CD4-positive, alpha-beta memory T cell (primary cell): ENCODE measurements at regions not wholly inside any gene's neighbourhood (a gene's known extent, or its start where the extent isn't known, plus 50 kb on each side); places are given as distances from the start of the nearest gene placed in this dataset.

Source experiments
- CTCF ChIA-PET: fragments of 350-600 bp; sonication (Branson Sonifier 250); formaldehyde crosslinking; loops from one replicate; lab custom pipeline; 2021; ENCODE audit warnings: inconsistent platforms; ENCODE audit not compliant: partially characterized antibody; lab: Charles Lee
- POLR2A ChIA-PET: fragments of 350-600 bp; sonication (Branson Sonifier 250); formaldehyde crosslinking; loops from one replicate; lab custom pipeline; 2021; ENCODE audit not compliant: partially characterized antibody; lab: Charles Lee
- DNase-seq, 5 donors: peaks; one replicate each; pipeline versions ENCODE4 v3.0.0 to v3.0.0-alpha.2; 2020 to 2022; ENCODE audit warnings: mixed read lengths in 1 of 5
- H3K27ac ChIP-seq: one replicate; pipeline ENCODE4 v1.7.0; 2013; ENCODE audit warnings: low read depth, low read length
- H3K27me3 ChIP-seq: 2 replicates; pipeline ENCODE4 v1.7.0; 2013; ENCODE audit warnings: mild to moderate bottlenecking, low read length, moderate library complexity; ENCODE audit not compliant: insufficient read depth
- H3K36me3 ChIP-seq: 2 replicates; pipeline ENCODE4 v1.7.0; 2013; ENCODE audit warnings: mild to moderate bottlenecking, low read length, moderate library complexity; ENCODE audit not compliant: insufficient read depth
- H3K4me1 ChIP-seq: 2 replicates; pipeline ENCODE4 v1.7.0; 2013; ENCODE audit warnings: mild to moderate bottlenecking, low read length, moderate library complexity; ENCODE audit not compliant: insufficient read depth
- H3K4me3 ChIP-seq, 2 donors: one replicate each; pipeline ENCODE4 v1.7.0; 2013; ENCODE audit warnings: low read length in 2 of 2, mild to moderate bottlenecking in 1 of 2
- H3K9me3 ChIP-seq, 2 donors: one replicate each; pipeline ENCODE4 v1.7.0; 2013; ENCODE audit warnings: low read length in 2 of 2, control low read depth in 1 of 2; ENCODE audit not compliant: control insufficient read depth in 1 of 2
- H3K27ac Mint-ChIP-seq, 7 donors: one replicate each; pipeline ENCODE4 v1.8.0; 2020 to 2021; ENCODE audit warnings: mixed read lengths in 7 of 7, mild to moderate bottlenecking in 6 of 7, inconsistent platforms in 3 of 7, moderate library complexity in 3 of 7
- H3K27me3 Mint-ChIP-seq, 2 donors: one replicate each; pipeline ENCODE4 v1.8.0; 2020 to 2021; ENCODE audit warnings: mixed read lengths in 2 of 2
- H3K36me3 Mint-ChIP-seq, 2 donors: one replicate each; pipeline ENCODE4 v1.8.0; 2020 to 2021; ENCODE audit warnings: mixed read lengths in 2 of 2, inconsistent platforms in 1 of 2, mild to moderate bottlenecking in 1 of 2
- H3K4me1 Mint-ChIP-seq, 4 donors: one replicate each; pipeline ENCODE4 v1.8.0; 2020 to 2021; ENCODE audit warnings: mixed read lengths in 4 of 4, mild to moderate bottlenecking in 1 of 4
- H3K4me3 Mint-ChIP-seq, 8 donors: one replicate each; pipeline ENCODE4 v1.8.0; 2020 to 2021; ENCODE audit warnings: mixed read lengths in 8 of 8, mild to moderate bottlenecking in 7 of 8, moderate library complexity in 6 of 8, inconsistent platforms in 3 of 8
- H3K9me3 Mint-ChIP-seq, 8 donors: one replicate each; pipeline ENCODE4 v1.8.0; 2020 to 2021; ENCODE audit warnings: mixed read lengths in 8 of 8, mild to moderate bottlenecking in 5 of 8, inconsistent platforms in 3 of 8, moderate library complexity in 1 of 8
- intact Hi-C: fragments of 100-400 bp; cut with micrococcal nuclease; formaldehyde crosslinking; loops from one replicate; pipeline ENCODE4 v1.15.1; 2023

DNA sequence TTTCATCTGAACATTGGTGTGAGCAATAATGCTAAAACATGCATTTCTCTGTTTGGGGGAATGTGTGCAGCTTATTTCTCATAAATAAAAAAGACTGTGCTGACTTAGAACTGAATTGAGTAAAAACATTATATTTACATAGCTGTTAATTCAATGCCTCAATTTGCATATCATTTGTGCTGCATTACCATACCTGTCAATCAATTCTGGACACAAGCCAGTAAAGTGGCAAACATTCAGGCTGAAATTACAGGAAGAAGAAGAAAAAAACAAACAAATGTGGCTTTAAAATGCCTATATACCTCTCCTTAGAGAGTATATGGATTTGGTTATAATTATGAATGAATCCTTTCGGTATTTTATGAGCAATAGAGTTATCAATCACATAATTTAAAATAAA, 380.1 kb upstream of the GBE1 start:
- no peak for DNase-seq
- Mint-ChIP-seq H3K4me1 (no peaks in the 10 kb centered on the region), H3K36me3 (no peaks in the 10 kb centered on the region), H3K4me3 (no peak overlapping the region), H3K27ac (no peak overlapping the region), H3K9me3 (peaks cover 0 to 2% (median 0%) of the 10 kb centered on the region in 8 donors), H3K27me3 (no peaks in the 10 kb centered on the region)
- intact Hi-C loops = no loop called here
- ChIA-PET CTCF (interaction anchor here (0.6 to 1.0 kb wide), 2 partner anchors 8 to 13 kb away, joined by 3 to 4 read pairs; no protein-coding TSS in a partner anchor), POLR2A (no interaction called here)
- no peaks in the 10 kb centered on the region for H3K36me3 ChIP-seq
- no peaks in the 10 kb centered on the region for H3K4me1 ChIP-seq
- no peaks in the 10 kb centered on the region for H3K9me3 ChIP-seq
- H3K27me3 ChIP-seq = no peaks in the 10 kb centered on the region
- H3K27ac ChIP-seq = no peak overlapping the region
- H3K4me3 ChIP-seq = no peak overlapping the region

DNA sequence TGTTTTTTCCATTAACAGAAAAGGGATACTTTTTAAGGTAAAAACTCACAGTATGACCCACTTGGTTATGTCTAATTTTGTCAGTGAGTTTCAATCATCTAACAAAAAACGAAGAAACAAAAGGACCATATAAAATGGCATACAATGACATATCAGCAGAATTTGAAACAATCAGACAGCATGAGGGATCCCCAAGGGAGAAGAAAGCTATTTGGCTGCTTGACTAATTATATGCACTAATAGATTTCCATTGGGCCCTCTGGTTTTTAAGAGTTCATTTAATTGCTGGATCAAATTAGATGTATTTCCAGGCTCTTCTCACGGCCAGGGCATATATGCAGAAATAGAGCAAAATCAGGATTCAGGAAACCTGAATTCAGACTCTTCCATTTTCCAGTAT, 376.4 kb upstream of the GBE1 start:
- H3K27ac Mint-ChIP-seq = no peak overlapping the region
- H3K27me3 Mint-ChIP-seq = peaks cover 0 to 1% of the 10 kb centered on the region in 2 donors
- Histone ChIP-seq H3K27me3 (no peaks in the 10 kb centered on the region), H3K4me3 (no peak overlapping the region), H3K27ac (no peak overlapping the region), H3K4me1 (no peaks in the 10 kb centered on the region), H3K9me3 (no peaks in the 10 kb centered on the region), H3K36me3 (no peaks in the 10 kb centered on the region)
- ChIA-PET POLR2A (no interaction called here), CTCF (no interaction called here)
- no peaks in the 10 kb centered on the region for H3K36me3 Mint-ChIP-seq
- peaks cover 0 to 2% (median 0%) of the 10 kb centered on the region in 8 donors for H3K9me3 Mint-ChIP-seq
- peaks cover 0 to 1% (median 0%) of the 10 kb centered on the region in 4 donors for H3K4me1 Mint-ChIP-seq
- intact Hi-C loops = no loop called here
- no peak overlapping the region for H3K4me3 Mint-ChIP-seq
- DNase-seq = no peak

DNA sequence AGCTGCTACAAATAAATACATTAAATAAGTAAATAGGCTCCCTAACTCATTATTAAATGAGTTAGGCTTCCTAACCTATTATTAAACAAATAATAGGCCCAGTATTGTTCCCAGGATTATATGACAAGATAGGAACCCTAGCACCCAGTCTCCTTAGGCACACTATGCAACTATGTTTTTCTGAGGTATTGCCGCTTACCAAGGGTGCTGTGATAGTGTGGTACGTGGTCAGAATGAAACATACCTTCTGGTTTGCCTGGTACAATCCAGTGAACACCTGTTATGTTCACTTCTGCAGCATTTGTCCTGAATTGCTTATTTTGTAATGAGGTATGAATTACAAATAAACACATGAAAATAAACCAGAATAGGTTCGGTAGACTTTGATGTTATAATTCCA, 375.6 kb upstream of the GBE1 start:
- POLR2A ChIA-PET = no interaction called here
- H3K36me3 ChIP-seq = no peaks in the 10 kb centered on the region
- peaks cover 0 to 1% of the 10 kb centered on the region in 2 donors for H3K27me3 Mint-ChIP-seq
- no peak overlapping the region for H3K4me3 ChIP-seq
- H3K9me3 Mint-ChIP-seq = no peaks in the 10 kb centered on the region
- CTCF ChIA-PET = no interaction called here
- no peaks in the 10 kb centered on the region for H3K9me3 ChIP-seq
- no peaks in the 10 kb centered on the region for H3K36me3 Mint-ChIP-seq
- no peak overlapping the region for H3K27ac ChIP-seq
- no peaks in the 10 kb centered on the region for H3K27me3 ChIP-seq
- H3K4me3 Mint-ChIP-seq = no peak overlapping the region
- H3K27ac Mint-ChIP-seq = no peak overlapping the region
- no peak for DNase-seq
- H3K4me1 Mint-ChIP-seq = peaks cover 0 to 2% (median 0%) of the 10 kb centered on the region in 4 donors
- intact Hi-C loops = no loop called here
- H3K4me1 ChIP-seq = no peaks in the 10 kb centered on the region

DNA sequence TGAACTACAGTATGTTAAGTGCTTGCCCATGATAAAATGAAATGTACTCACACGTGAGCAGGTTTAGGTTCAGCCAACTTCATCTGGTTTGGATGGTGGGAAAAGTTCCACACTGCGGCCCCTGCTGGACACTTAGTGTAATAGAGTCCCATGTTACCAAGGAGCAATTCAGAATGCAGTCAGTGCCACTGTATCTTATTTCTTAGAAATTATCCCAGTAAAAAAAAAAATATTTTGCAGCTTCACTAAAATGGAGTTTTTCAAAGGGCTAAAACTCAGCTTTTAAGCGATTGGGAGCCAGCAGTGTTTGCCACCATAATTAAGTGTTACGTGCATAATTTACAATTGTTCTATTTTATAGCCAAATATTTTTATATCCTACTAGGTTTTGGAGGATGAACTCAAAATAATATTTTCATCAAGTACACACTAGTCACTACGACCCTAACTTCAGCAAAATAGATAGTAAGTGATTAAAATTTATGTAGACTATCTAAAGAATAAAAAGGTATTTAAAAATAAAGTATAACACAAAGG, 371.7 kb upstream of the GBE1 start:
- Histone ChIP-seq H3K4me1 (no peaks in the 10 kb centered on the region), H3K27me3 (no peaks in the 10 kb centered on the region), H3K27ac (no peak overlapping the region), H3K36me3 (no peaks in the 10 kb centered on the region), H3K4me3 (no peak overlapping the region), H3K9me3 (no peaks in the 10 kb centered on the region)
- peak in 4 of 5 donors; percentile 20 to 26 (median 24) for DNase-seq
- H3K36me3 Mint-ChIP-seq = no peaks in the 10 kb centered on the region
- intact Hi-C loops = loop anchor here (1.0 kb wide), 1 partner anchor 551 kb away; no protein-coding TSS in a partner anchor
- no peak overlapping the region for H3K27ac Mint-ChIP-seq
- peaks cover 0 to 1% of the 10 kb centered on the region in 2 donors for H3K27me3 Mint-ChIP-seq
- peaks cover 0 to 2% (median 0%) of the 10 kb centered on the region in 4 donors for H3K4me1 Mint-ChIP-seq
- ChIA-PET CTCF (interaction anchor here (0.8 to 3.4 kb wide), 9 partner anchors 9 to 643 kb away, joined by 3 to 39 read pairs (median 4); no protein-coding TSS in a partner anchor), POLR2A (no interaction called here)
- no peaks in the 10 kb centered on the region for H3K9me3 Mint-ChIP-seq
- no peak overlapping the region for H3K4me3 Mint-ChIP-seq

DNA sequence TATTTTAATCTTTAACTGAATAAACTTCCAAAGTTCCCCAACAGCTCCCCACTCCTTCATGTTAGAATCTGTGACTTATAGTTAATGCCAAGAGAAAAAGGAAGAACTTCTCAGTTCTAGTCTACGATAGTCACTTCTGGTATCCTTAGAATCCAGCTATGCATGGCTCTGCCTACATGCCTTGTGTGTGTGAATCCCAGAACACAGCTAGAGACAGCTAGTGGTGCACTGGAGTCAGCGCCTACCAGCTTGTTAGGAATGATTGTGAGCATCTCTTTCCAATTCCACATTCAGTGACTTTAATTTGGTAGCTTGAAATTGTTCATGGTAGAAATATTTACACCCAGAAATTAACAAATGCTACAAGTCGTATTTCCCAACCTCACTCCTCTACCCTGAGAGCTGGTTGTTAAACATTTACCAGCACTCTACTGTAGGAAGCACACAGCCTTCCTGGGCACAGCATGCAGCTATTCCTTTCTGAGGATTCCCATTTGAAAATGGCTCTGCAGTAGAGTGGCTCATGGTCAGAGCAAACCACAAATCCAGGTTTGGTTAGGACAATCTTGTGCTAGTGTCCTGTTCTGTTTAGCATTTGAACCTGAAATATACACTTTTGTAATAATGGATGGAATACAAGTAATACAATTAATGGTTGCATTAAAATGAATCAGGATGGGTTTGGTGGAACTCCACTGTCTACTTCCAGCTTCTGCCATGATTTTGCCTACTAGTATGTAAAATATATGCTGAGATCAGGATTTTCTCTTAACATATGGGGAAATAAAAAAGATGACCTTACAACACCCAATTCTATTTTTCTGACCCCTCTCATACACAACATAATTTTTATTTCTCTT, 371.0 kb upstream of the GBE1 start:
- Mint-ChIP-seq H3K27me3 (peaks cover 0 to 1% of the 10 kb centered on the region in 2 donors), H3K4me1 (peaks cover 0 to 2% (median 0%) of the 10 kb centered on the region in 4 donors), H3K9me3 (no peaks in the 10 kb centered on the region), H3K36me3 (no peaks in the 10 kb centered on the region), H3K4me3 (no peak overlapping the region), H3K27ac (no peak overlapping the region)
- Histone ChIP-seq H3K9me3 (no peaks in the 10 kb centered on the region), H3K27me3 (no peaks in the 10 kb centered on the region), H3K36me3 (no peaks in the 10 kb centered on the region), H3K27ac (no peak overlapping the region), H3K4me3 (no peak overlapping the region), H3K4me1 (no peaks in the 10 kb centered on the region)
- POLR2A ChIA-PET = no interaction called here
- CTCF ChIA-PET = interaction anchor here (0.8 to 3.4 kb wide), 8 partner anchors 9 to 642 kb away, joined by 3 to 39 read pairs (median 8); no protein-coding TSS in a partner anchor
- intact Hi-C loops = loop anchor here (1.0 kb wide), 1 partner anchor 550 kb away; no protein-coding TSS in a partner anchor
- no peak for DNase-seq

DNA sequence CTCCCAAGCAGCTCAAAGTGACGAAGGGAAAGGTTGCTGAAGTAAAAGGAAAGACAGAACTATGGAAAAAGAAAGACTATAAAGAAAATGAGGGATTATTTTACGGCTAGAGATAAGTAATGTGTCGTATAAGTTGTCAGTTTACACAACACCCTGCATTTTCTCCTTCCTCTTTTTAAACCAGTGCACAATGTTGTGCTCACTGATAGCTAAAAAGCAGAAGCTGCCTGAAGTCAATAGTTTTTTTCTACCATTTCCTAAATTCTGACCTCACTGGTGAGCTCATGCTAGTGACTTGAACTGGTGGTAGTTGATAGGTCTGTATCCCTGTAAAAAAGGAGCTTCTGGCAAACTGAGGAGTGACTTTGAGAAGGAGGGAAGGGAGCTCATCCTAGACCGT, 368.6 kb upstream of the GBE1 start:
- intact Hi-C loops = no loop called here
- no peak overlapping the region for H3K27ac Mint-ChIP-seq
- Histone ChIP-seq H3K4me1 (no peaks in the 10 kb centered on the region), H3K36me3 (no peaks in the 10 kb centered on the region), H3K27me3 (no peaks in the 10 kb centered on the region), H3K4me3 (no peak overlapping the region), H3K27ac (no peak overlapping the region), H3K9me3 (no peaks in the 10 kb centered on the region)
- H3K4me3 Mint-ChIP-seq = no peak overlapping the region
- CTCF ChIA-PET = interaction anchor here (0.9 to 1.8 kb wide), 4 partner anchors 14 to 640 kb away, joined by 3 to 10 read pairs (median 4); no protein-coding TSS in a partner anchor
- DNase-seq = no peak
- no peaks in the 10 kb centered on the region for H3K36me3 Mint-ChIP-seq
- H3K27me3 Mint-ChIP-seq = peaks cover 0 to 1% of the 10 kb centered on the region in 2 donors
- H3K4me1 Mint-ChIP-seq = peaks cover 0 to 2% (median 0%) of the 10 kb centered on the region in 4 donors
- no peaks in the 10 kb centered on the region for H3K9me3 Mint-ChIP-seq
- POLR2A ChIA-PET = no interaction called here

DNA sequence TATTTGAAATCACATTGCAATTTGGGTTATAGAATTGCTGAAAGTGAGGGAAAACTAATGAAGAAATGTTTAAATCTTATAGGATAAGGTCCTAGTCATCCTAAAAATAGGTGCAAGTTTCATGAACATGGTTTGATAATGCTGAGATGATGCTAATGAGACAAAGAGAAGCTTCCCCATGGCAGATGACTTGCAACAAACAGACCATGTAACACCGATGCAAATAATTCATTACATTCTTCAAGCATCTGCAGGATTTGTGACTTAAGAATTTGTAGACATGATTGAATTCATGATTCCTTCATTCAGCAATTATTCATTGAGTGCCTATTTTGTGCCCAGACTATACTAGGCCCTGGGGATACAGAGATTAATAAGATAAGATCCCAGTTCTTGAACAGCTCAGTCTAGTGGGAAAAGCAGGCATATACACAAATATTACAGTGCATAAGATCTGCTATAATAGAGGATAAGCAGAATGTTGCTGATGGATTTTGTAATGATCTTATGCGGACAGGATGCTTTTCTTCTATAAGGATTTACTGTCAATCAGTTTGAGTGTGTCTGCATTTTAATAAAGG, 367.9 kb upstream of the GBE1 start:
- H3K27ac Mint-ChIP-seq = no peak overlapping the region
- H3K4me1 Mint-ChIP-seq = peaks cover 0 to 2% (median 0%) of the 10 kb centered on the region in 4 donors
- H3K27me3 Mint-ChIP-seq = peaks cover 0 to 1% of the 10 kb centered on the region in 2 donors
- CTCF ChIA-PET = interaction anchor here (1.1 to 1.8 kb wide), 3 partner anchors 462 to 639 kb away, joined by 3 to 10 read pairs (median 6); no protein-coding TSS in a partner anchor
- no peaks in the 10 kb centered on the region for H3K9me3 ChIP-seq
- no peak overlapping the region for H3K27ac ChIP-seq
- H3K4me1 ChIP-seq = no peaks in the 10 kb centered on the region
- H3K36me3 ChIP-seq = no peaks in the 10 kb centered on the region
- intact Hi-C loops = no loop called here
- no peaks in the 10 kb centered on the region for H3K36me3 Mint-ChIP-seq
- DNase-seq = no peak
- H3K4me3 Mint-ChIP-seq = no peak overlapping the region
- no peak overlapping the region for H3K4me3 ChIP-seq
- POLR2A ChIA-PET = no interaction called here
- no peaks in the 10 kb centered on the region for H3K27me3 ChIP-seq
- no peaks in the 10 kb centered on the region for H3K9me3 Mint-ChIP-seq
